PC-9 (cell line): ENCODE measurements at regions not wholly inside any gene's neighbourhood (a gene's known extent, or its start where the extent isn't known, plus 50 kb on each side); places are given as distances from the start of the nearest gene placed in this dataset.

ENCODE experiments used
- EZH2 ChIP-seq: fragments of 200-600 bp; sonication (generic); IDR thresholded peaks from 2 replicates; pipeline ENCODE4 v1.8.0; 2017; ENCODE audit warnings: antibody characterized with exemption, low read depth
- TF ChIP-seq, protein P1 (sequence below): fragments of 200-600 bp; sonication (generic); conservative IDR thresholded peaks from 2 replicates; pipeline ENCODE4 v1.6.1; 2017; ENCODE audit warnings: mixed run types, antibody characterized with exemption, mild to moderate bottlenecking, moderate library complexity

DNA sequence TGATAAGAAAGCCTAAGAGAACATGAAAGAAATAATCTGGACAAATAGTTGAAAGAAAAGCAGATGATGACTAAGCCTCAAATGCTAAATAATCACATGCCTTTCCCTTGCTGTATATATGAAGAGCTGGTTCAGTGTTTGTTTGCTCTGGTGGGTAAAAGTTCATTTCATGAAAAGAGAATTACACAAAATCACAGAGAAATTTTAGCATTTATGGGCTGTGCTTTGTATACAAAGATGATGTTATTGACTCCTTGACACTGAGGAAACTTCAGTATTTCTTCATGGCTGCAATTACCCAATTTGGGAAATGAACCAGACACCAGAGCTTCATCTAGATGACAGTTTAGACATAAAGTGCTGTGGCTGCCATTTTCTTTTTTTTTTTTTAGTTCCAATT, 527.2 kb downstream of the NR2F1-AS1 start:
- TF ChIP-seq, protein P1, sequence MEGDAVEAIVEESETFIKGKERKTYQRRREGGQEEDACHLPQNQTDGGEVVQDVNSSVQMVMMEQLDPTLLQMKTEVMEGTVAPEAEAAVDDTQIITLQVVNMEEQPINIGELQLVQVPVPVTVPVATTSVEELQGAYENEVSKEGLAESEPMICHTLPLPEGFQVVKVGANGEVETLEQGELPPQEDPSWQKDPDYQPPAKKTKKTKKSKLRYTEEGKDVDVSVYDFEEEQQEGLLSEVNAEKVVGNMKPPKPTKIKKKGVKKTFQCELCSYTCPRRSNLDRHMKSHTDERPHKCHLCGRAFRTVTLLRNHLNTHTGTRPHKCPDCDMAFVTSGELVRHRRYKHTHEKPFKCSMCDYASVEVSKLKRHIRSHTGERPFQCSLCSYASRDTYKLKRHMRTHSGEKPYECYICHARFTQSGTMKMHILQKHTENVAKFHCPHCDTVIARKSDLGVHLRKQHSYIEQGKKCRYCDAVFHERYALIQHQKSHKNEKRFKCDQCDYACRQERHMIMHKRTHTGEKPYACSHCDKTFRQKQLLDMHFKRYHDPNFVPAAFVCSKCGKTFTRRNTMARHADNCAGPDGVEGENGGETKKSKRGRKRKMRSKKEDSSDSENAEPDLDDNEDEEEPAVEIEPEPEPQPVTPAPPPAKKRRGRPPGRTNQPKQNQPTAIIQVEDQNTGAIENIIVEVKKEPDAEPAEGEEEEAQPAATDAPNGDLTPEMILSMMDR: no peak
- no peak for TF ChIP-seq EZH2
